ENCODE measurements at regions not wholly inside any gene's neighbourhood (a gene's known extent, or its start where the extent isn't known, plus 50 kb on each side); places are given as distances from the start of the nearest gene placed in this dataset.

GRCh38 chr22:48223488-48224190 lies 1461.2 kb downstream of the TBC1D22A start:
- DNase-seq: no peak

- DNase-seq: no peak
These were observed 1460.5 kb downstream of the TBC1D22A start for GRCh38 chr22:48222742-48223487.

DNA sequence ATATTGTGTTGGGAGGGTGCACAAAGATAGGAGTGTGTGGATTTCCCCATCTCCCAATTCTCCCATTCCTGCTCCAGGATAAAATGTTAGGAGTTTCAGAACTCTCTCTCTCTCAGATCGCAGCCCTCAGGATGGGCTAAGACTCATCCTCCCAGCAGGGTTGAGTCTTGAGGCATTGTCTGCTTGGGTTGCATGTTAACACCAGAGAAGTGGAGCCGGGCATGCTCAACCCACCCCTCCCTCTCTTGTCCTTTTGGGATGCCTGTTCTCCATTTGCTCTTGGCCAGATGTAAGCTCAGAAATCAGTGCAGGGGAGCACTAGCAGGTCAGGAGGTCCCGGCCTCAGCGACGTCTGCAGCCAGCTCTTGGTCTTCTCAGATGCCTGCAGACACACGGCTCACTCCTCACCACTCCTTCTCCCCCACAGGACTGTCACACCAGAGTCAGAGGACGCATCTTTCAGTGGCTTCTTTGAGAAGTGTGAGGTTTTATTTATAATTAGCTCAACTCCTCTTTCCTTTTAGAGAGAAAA lies 1456.5 kb downstream of the TBC1D22A start:
- DNase-seq: no peak

DNA sequence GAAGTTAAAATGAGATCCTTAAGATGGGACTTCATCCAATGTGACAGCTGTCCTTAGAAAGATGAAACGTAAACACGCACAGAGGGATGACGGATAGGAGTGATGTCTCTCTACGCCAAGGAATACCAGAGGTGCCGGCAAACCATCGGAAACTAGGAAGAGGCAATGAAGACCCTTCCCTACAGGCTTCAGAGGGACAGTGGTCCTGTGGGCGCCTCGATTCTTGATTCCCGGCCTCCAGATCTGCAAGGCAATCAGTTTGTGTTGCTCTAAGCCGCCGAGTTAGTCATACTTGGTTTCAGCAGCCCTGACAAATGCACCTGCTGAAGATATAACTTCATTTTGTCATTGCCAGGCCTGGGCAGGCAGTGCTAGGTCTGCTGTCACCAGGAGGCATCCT lies 1455.1 kb downstream of the TBC1D22A start:
- DNase-seq: no peak

GRCh38 chr22:48212727-48213126 lies 1450.3 kb downstream of the TBC1D22A start:
- DNase-seq: no peak

DNA sequence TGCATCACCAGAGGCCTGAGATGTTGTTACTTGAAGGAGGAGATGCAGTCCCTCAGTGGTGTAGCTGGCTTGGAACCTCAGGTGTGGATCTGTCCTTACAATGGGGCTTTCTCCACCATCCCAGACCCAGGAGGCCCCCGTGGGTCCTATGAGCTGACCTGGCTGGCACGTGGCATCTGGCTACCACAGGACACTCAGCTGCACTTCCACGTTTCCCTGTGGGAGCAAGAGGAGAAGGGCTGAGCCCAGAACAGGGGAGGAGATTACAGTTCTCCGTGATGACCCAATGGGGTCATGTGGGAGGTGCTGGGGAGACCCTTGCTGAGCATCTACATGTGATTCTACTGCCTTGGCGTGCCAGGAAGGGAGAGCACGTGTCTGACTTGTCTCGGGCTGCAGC lies 1448.4 kb downstream of the TBC1D22A start:
- DNase-seq: no peak

DNA sequence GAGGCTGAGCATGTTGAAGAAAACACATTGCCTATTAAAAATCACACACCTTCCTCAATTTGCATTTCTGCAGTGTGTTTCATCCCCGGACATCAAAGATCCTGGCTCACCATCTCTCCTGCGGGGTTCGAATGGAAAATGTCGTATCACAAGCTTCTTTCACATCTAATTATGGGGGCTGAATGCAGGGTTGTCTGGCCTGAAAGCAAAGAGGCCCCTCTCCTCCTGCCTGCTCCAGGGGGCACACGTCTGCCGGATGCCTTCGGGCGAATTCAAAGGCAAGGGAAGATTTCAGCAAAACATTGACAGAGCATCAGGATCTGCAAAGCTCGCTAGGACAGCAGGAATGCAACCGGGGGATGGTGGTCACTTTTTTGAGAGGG lies 1447.7 kb downstream of the TBC1D22A start:
- no peak for DNase-seq

- no peak for DNase-seq
These were observed 1447.2 kb downstream of the TBC1D22A start for GRCh38 chr22:48209473-48210197.

DNA sequence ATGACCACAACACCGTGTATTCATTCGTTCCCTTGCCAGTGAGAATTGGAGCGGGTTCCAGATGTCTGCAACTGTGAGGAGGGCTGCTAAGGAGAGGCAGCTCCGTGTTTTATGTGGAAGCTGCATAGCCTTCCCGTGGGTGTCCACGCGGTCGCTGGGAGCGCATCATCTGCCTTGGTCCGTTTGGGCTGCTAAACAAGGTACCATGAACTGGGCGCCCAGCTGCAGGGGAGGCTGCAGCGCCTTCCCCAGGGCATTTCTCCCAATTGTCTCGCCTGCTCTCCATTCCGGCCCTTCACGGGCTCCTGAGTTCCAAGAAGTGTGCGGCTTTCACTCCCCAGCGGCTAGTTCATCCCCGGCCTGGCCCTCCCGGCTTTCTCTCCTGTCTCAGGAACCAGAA lies 1446.4 kb downstream of the TBC1D22A start:
- DNase-seq: no peak

DNA sequence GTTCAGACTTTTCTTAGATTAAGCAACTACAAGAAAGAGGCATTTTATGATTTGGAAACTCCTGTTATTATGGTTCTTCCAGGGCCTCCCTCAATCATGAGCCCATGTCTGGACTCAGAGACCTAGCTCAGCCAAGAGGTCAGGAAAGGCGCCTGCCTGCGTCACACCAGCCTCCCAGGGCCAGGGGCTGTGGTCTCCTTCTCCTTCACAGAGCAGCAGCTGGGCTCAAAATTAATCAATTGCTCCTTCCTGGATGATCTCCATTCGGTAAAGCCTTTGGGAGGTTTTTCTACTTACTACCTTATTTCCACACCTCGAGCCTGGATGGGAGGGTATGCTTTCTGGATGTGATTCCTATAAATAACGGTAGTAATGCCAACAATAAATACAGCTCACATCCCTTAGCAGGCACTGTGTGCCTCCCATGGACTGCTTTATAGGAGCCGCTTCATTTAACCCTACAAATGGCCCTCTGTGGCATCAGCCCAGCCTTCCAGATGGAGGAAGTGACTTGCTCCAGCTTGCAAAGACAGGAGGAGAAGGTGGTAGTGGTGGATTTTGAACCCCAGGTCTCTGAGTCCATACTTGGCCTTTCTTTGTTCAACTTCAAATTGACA lies 1445.6 kb downstream of the TBC1D22A start:
- no peak for DNase-seq

DNA sequence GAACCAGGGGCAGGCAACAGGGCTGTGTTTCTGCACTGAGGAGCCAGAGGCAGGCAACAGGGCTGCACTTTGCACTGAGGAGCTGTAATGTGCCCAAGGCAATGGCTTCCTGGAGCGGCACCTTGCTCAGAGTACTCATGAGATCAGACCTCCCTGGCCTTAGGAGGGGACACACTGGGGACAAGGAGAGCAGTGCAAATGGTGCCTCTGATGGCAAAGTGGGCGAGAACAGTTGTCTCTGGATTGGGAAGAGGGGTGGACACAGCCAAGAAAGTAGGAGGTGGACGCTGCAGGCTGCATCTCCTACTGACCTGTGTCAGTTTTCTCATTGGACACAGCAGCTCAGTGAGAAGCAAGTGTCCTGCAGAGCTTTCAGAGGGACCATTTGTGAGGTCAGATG lies 1443.3 kb downstream of the TBC1D22A start:
- no peak for DNase-seq

GRCh38 chr22:48205161-48205560 lies 1442.7 kb downstream of the TBC1D22A start:
- no peak for DNase-seq

GRCh38 chr22:48204296-48204695 lies 1441.8 kb downstream of the TBC1D22A start:
- no peak for DNase-seq

DNA sequence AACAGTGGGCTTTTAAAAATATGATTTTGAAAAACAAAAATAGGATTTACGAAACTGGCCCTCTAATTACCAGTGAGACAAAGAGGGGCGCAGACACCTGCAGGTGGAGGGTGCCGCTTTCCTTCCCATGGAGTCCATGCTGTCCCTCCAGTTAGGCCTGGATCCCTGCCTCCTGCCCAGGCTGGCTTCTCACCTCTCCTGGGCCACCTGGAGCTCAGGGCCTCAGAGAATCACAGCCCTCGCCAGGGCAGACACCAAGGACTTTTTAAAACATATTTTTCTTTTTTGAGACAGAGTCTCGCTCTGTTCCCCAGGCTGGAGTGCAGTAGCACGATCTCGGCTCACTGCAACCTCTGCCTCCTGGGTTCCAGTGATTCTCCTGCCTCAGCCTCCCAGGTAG lies 1437.2 kb downstream of the TBC1D22A start:
- DNase-seq: no peak

DNA sequence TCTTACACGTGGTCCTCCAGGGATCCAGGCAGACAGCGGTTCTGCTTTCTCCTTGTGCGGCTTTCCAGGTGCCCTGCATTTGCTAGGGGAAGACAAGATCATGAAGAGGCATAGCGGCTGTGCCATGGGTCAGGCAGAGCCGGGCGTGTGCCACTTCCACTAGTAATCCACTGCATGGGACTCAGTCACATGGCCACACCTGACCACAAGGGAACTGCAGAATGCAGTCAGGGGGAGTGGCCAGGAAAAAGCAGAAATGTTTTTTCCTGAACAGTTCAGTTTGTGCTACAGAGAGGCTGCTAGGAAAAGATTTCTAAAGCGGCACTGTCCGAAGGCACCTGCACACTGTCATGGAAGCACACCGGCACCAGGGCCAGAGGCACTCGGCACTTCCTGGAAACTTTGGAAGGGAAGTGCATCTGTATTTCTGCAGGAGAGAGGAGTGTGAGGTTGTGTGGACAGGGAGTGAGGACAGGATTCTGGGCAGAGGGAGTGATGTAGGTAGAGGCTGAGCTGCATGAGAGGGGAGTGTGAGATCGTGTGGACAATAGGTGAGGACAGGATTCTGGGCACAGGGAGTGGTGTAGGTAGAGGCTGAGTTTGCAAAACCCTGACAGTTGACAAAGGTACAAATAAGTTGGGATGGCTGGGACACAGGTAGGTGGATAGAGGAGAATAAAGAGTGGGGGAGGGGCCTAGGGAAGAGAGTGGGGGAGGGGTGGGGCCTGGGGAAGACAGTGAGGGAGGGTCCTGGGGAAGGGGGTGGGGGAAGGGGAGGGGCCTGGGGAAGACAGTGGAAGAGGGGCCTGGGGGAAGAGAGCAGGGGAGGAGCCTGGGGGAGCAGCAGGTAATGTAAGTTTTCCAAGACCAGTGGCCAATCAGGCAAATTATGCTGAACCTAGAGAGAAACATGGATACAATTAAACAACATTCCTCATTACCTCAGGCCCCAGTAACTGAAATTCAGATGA lies 1436.3 kb downstream of the TBC1D22A start:
- no peak for DNase-seq

- DNase-seq: no peak
These were observed 1434.8 kb downstream of the TBC1D22A start for GRCh38 chr22:48197189-48197690.

- DNase-seq: no peak
These were observed 1430.5 kb downstream of the TBC1D22A start for GRCh38 chr22:48192920-48193319.

DNA sequence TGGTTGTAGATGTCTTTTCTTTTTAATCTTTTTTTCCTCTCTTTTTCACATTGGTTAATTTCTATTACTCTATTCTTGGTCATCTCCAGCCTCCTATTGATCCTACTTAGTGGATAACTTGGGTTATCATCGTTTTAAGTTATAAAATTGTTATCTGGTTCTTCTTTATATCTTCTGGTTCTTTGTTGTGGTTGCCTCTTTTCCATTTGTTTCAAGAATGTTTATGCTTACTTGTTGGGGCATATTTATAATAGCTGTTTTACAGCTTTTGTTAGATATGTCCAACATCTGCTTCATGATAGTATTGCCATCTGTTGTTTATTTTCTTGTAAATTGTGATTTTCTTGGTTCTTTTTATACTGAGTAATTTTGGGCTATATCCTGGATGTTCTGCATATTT lies 1429.6 kb downstream of the TBC1D22A start:
- DNase-seq: no peak

DNA sequence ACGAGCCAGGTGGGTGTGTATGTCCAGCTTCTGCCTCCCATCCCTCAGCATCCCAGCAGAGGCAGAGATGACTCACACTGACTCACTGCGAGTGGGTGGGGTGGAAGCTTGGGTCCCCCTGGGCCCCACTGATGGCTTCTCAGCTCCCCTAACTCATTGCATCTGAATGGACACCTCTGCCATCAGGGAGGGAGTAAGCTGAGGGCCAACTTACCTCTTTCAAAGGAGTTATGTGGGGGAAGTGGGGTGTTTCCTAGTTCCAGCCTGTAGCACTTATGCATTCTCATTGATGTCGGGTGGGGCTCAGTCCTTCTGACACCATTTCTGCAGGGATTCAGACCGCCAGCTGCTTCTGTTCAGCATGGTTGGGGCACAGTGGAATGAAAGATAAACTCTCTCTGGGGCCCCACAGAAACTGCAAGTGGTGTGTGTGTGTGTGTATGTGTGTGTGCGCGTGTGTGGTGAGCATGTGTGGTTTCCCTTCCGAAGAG lies 1425.8 kb downstream of the TBC1D22A start:
- DNase-seq: no peak

DNA sequence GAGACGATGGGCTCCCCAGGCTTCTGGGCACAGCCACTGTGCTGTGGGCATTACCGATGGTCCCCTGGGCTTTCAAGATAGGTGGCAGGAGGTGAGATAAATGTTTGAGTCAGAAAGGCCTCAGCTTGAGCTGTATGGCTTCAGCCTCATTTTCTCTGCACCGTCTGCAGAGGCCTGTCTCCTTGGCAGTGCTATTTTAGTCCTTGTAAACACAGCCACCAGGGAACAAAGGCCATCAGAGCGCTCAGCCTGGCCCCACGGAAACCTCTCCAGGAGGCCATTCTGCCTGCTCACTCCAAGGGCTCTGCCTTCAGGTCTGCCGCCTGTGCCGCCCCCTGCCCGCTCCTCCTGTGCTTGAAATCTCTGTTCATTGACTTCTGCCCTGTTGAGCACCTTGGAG lies 1424.9 kb downstream of the TBC1D22A start:
- no peak for DNase-seq

GRCh38 chr22:48186146-48186790 lies 1423.8 kb downstream of the TBC1D22A start:
- DNase-seq: no peak

Data from stimulated activated CD4-positive, alpha-beta T cell treated with anti-CD3 and anti-CD28 coated beads, Interleukin-4, amount 100 ng/mL, for 24 hours (primary cell).